ENCODE measurements at regions not wholly inside any gene's neighbourhood (a gene's known extent, or its start where the extent isn't known, plus 50 kb on each side); places are given as distances from the start of the nearest gene placed in this dataset.
A peak's percentile ranks its signal among the peaks of the same experiment; 100 is the strongest.

DNA sequence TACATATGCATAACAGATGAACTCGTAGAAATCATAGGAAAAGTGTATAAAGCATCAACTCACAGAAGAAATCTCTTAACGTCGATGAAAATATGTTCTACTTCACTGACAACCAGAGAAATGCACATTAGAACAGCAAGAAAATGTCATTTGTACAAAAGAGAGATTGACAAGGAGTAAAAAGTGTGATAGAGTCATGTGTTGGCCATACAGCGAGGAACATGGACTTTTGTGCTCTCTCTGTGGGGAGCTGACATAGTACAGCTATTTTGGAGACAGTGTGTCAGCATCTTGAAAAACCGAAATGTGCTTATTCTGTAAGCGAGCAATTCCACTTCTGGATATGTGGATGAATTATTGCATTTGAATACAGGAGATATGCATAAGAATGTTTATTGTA, 477.9 kb downstream of the ICE1 start:
- intact Hi-C loops (cut with DNase I): no loop called here
- H3K27me3 ChIP-seq (replicated peaks; ENCODE audit: insufficient read depth): no peaks in the 10 kb centered on the region
- no peak for TF ChIP-seq POLR2A (IDR thresholded peaks at IDR 0.05)
- TF ChIP-seq POLR2AphosphoS5 (IDR thresholded peaks at IDR 0.05): no peak
- TF ChIP-seq, protein P1, sequence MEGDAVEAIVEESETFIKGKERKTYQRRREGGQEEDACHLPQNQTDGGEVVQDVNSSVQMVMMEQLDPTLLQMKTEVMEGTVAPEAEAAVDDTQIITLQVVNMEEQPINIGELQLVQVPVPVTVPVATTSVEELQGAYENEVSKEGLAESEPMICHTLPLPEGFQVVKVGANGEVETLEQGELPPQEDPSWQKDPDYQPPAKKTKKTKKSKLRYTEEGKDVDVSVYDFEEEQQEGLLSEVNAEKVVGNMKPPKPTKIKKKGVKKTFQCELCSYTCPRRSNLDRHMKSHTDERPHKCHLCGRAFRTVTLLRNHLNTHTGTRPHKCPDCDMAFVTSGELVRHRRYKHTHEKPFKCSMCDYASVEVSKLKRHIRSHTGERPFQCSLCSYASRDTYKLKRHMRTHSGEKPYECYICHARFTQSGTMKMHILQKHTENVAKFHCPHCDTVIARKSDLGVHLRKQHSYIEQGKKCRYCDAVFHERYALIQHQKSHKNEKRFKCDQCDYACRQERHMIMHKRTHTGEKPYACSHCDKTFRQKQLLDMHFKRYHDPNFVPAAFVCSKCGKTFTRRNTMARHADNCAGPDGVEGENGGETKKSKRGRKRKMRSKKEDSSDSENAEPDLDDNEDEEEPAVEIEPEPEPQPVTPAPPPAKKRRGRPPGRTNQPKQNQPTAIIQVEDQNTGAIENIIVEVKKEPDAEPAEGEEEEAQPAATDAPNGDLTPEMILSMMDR (IDR thresholded peaks at IDR 0.05): no peak
- no peaks in the 10 kb centered on the region for H3K9me3 ChIP-seq
- DNase-seq (ENCODE audit: low spot score): no peak
- H3K36me3 ChIP-seq: no peaks in the 10 kb centered on the region
- no peaks in the 10 kb centered on the region for H3K4me1 ChIP-seq (replicated peaks)
- WGBS: 90% methylated on average over 6 of the region's 6 CpGs
- no peak overlapping the region for H3K4me3 ChIP-seq
- no peak overlapping the region for H3K27ac ChIP-seq

DNA sequence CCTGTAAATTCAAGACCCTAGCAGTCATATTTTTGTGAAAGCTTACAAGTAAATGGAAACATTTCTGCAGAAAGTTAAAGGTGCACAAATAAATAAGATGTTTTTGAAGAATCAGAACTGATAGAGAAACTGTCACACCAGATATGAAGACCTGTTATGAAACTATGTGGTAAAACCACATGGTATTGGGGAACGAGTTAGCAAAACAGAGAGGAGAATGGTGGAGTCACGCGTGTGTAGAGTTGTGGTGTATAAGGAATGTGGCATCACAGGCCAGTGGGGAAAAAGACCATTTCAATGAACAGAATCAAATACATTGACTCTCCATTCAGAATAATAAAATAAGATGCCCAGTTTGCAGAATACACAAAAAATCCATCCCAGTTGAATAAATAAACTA, 477.2 kb downstream of the ICE1 start:
- WGBS: 84% methylated on average over 3 of the region's 3 CpGs
- intact Hi-C loops (cut with DNase I): no loop called here
- Histone ChIP-seq H3K27ac (no peak overlapping the region), H3K4me3 (no peak overlapping the region), H3K9me3 (no peaks in the 10 kb centered on the region), H3K36me3 (no peaks in the 10 kb centered on the region), H3K4me1 (replicated peaks) (no peaks in the 10 kb centered on the region), H3K27me3 (replicated peaks; ENCODE audit: insufficient read depth) (no peaks in the 10 kb centered on the region)
- DNase-seq (ENCODE audit: low spot score): no peak
- TF ChIP-seq POLR2A (IDR thresholded peaks at IDR 0.05) (no peak), POLR2AphosphoS5 (IDR thresholded peaks at IDR 0.05) (no peak)
- TF ChIP-seq, protein P1 (IDR thresholded peaks at IDR 0.05): no peak

GRCh38 chr5:5888284-5888683, 465.8 kb downstream of the ICE1 start:
- intact Hi-C loops (cut with DNase I): loop anchor here (10.0 kb wide), 1 partner anchor 393 kb away; no protein-coding TSS in a partner anchor
- TF ChIP-seq, protein P1 (IDR thresholded peaks at IDR 0.05): no peak
- TF ChIP-seq POLR2A (IDR thresholded peaks at IDR 0.05) (no peak), POLR2AphosphoS5 (IDR thresholded peaks at IDR 0.05) (no peak)
- no peaks in the 10 kb centered on the region for H3K9me3 ChIP-seq
- H3K36me3 ChIP-seq: no peaks in the 10 kb centered on the region
- no peaks in the 10 kb centered on the region for H3K27me3 ChIP-seq (replicated peaks; ENCODE audit: insufficient read depth)
- no peaks in the 10 kb centered on the region for H3K4me1 ChIP-seq (replicated peaks)
- H3K4me3 ChIP-seq: no peak overlapping the region
- 82% methylated on average over 1 of the region's 1 CpG for WGBS
- H3K27ac ChIP-seq: no peak overlapping the region
- DNase-seq (ENCODE audit: low spot score): no peak

DNA sequence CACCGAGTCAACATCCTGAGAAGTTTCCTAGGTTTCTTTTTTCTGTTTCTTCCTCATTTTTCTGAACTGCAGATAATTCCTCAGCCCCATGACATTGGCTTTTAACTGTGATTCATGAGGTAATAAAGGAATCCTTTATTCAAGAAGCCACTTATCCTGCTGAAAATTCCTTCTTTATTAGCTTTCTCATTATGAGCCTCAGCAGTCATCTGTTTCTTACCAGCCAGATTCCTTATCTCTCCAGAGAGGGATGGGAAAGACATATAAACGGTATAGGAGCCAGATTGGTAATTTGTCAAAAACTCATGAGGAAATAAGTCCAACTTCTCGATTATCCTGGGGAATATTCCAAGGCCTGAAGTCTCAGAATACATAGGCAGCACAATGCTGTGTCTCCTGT, 465.4 kb downstream of the ICE1 start:
- TF ChIP-seq POLR2A (IDR thresholded peaks at IDR 0.05): no peak
- TF ChIP-seq, protein P1 (IDR thresholded peaks at IDR 0.05): no peak
- no peak for TF ChIP-seq POLR2AphosphoS5 (IDR thresholded peaks at IDR 0.05)
- DNase-seq (ENCODE audit: low spot score): no peak
- Histone ChIP-seq H3K9me3 (no peaks in the 10 kb centered on the region), H3K36me3 (no peaks in the 10 kb centered on the region), H3K27me3 (replicated peaks; ENCODE audit: insufficient read depth) (no peaks in the 10 kb centered on the region), H3K4me1 (replicated peaks) (no peaks in the 10 kb centered on the region), H3K4me3 (no peak overlapping the region), H3K27ac (no peak overlapping the region)
- 31% methylated on average over 3 of the region's 3 CpGs for WGBS
- intact Hi-C loops (cut with DNase I): loop anchor here (10.0 kb wide), 1 partner anchor 393 kb away; no protein-coding TSS in a partner anchor

DNA sequence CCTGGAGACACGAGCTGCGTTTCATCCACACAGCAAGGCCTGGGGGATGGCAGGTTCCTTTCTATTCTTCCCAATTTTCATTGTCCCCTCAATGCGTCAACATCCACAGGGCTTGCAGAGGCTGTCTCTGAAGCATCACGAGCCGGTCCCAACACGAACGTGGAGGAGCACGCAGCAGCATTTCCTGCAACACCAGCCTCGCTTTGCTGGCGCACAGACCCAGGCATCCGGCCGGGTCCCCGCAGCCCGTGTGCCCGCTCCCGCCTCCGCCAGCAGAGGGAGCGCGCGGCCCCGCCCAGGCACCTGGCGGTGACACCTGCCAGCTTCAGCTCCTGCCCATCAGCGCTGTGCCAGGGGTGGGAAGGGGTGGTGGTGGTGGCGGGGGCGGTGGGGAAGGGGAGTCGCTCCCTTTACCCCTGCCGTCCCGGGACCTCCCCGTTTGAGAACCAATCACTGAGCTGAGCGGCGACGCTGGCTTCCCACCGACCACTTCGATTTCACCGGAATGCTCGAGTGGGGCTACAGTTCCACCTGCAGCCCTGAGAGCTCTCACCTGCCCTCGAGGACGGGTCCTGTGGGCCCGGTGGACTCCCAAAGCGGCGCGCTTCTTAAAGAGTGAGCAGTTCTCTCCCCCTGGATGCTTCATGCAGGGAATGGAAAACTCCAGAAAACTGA, 464.5 kb downstream of the ICE1 start:
- DNase-seq (ENCODE audit: low spot score): peak; percentile 9

More for the DNA sequence above, 464.5 kb downstream of the ICE1 start:
- Histone ChIP-seq H3K27me3 (replicated peaks; ENCODE audit: insufficient read depth) (no peaks in the 10 kb centered on the region), H3K4me3 (no peak overlapping the region), H3K27ac (no peak overlapping the region), H3K9me3 (no peaks in the 10 kb centered on the region), H3K36me3 (no peaks in the 10 kb centered on the region), H3K4me1 (replicated peaks) (no peaks in the 10 kb centered on the region)
- WGBS: 16% methylated on average over 33 of the region's 42 CpGs
- intact Hi-C loops (cut with DNase I): loop anchor here (10.0 kb wide), 1 partner anchor 392 kb away; no protein-coding TSS in a partner anchor
- TF ChIP-seq, protein P1 (IDR thresholded peaks at IDR 0.05): peak; percentile 49 to 66 (median 59)
- no peak for TF ChIP-seq POLR2A (IDR thresholded peaks at IDR 0.05)
